Skin epidermis (tissue), 12 donors: ENCODE measurements at regions not wholly inside any gene's neighbourhood (a gene's known extent, or its start where the extent isn't known, plus 50 kb on each side); places are given as distances from the start of the nearest gene placed in this dataset.

Source experiments
- H3K27ac ChIP-seq, 21 experiments: fragments of 200-600 bp; sonication (generic) in 11 of 21; one replicate each; pipeline ENCODE4 v1.5.0; 2020; ENCODE audit warnings: mild to moderate bottlenecking in 3 of 21, inconsistent platforms in 2 of 21, moderate library complexity in 2 of 21
- H3K4me3 ChIP-seq, 7 experiments: fragments of 200-600 bp; sonication (generic) in 2 of 7; one replicate each; pipeline ENCODE4 v1.5.0; 2020; ENCODE audit warnings: inconsistent platforms in 2 of 7, mild to moderate bottlenecking in 2 of 7, moderate library complexity in 1 of 7

GRCh38 chr17:79338604-79339003, 264.0 kb downstream of the ENGASE start:
- no peak overlapping the region for H3K4me3 ChIP-seq
- H3K27ac ChIP-seq = peak overlapping the region in 1 of 21 experiments; percentile 50

DNA sequence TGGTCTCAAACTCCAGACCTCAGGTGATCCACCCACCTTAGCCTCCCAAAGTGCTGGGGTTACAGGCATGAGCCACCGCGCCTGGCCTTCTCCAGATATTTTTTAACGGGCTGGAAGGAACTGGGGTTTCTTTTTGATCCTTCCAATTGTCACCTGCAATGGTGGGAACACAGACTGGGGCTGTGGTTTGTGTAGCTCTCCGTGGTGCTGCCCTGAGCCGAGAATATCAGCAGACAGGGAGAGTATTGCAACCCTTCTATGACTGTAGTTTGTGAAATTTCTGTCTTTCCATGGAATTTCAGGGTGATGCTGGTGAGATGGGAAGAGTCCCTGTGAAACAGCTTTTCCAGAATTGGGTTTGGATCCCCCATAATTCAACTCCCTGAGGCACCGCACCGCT, 263.5 kb downstream of the ENGASE start:
- Histone ChIP-seq H3K4me3 (no peak overlapping the region), H3K27ac (no peak overlapping the region)

DNA sequence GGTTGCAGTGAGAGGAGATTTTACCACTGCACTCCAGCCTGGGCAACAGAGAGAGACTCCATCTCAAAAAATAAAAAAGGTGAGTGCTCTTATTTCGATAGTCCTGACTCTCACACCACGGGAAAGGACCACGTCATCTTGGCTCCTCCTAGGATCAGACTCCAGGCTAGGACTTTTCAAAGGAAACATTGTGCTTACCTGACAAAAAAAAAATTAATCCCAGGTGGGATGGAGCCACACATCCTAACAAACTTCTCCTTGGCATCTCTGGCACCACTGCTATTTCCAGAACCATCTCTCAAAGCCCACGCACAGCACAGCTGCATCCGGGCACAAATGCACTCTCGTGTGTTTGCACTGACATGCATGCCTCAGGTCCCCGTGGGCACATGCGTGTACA, 262.4 kb downstream of the ENGASE start:
- Histone ChIP-seq H3K27ac (no peak overlapping the region), H3K4me3 (no peak overlapping the region)

GRCh38 chr17:79335456-79335855, 260.8 kb downstream of the ENGASE start:
- Histone ChIP-seq H3K27ac (no peak overlapping the region), H3K4me3 (no peak overlapping the region)

GRCh38 chr17:79332011-79332554, 257.5 kb downstream of the ENGASE start:
- H3K27ac ChIP-seq = no peak overlapping the region
- no peak overlapping the region for H3K4me3 ChIP-seq

DNA sequence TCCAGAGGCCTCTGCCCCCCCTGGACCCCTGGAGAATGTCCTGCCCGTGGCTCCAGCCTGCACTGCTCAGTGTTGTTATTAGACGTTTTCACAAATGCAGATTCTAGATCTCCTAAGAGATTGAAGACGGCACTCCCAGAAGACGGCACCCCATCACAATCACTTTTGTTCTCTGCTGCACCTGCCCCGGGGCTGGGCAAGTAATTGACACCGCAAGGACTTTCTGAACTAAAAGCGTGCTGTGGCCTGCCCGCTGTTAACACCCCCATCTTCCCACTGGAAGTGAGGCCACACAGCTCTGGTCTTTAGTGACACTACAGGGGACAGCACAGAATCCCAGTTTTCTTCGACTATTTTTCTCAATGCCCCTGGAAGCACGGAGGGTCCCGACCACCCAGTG, 256.9 kb downstream of the ENGASE start:
- H3K27ac ChIP-seq = no peak overlapping the region
- no peak overlapping the region for H3K4me3 ChIP-seq

DNA sequence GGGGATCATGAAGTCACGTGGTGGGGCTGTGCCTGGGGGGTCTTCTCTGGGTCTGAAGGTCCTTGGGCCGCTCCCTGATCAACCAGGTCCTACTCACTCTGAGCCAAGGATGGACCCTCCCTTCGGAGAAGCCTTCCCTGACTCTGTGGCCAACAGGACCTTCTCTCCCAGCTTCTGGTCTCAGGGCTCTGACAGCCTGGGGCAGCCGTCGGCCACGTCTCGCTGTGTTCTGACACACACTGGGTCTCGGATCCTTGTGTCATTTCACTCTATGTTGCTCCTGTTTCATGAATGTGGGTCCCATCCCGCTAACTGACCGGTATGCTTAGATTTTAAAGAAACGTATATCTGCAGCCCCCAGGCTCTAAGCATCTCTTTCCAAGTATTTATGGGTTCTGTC, 256.1 kb downstream of the ENGASE start:
- Histone ChIP-seq H3K27ac (no peak overlapping the region), H3K4me3 (no peak overlapping the region)

GRCh38 chr17:79330229-79330628, 255.6 kb downstream of the ENGASE start:
- Histone ChIP-seq H3K4me3 (no peak overlapping the region), H3K27ac (no peak overlapping the region)

GRCh38 chr17:79326814-79327213, 252.2 kb downstream of the ENGASE start:
- Histone ChIP-seq H3K4me3 (no peak overlapping the region), H3K27ac (no peak overlapping the region)

- H3K4me3 ChIP-seq = no peak overlapping the region
- no peak overlapping the region for H3K27ac ChIP-seq
These were observed 251.2 kb downstream of the ENGASE start for GRCh38 chr17:79325709-79326430.

- no peak overlapping the region for H3K27ac ChIP-seq
- no peak overlapping the region for H3K4me3 ChIP-seq
These were observed 249.6 kb downstream of the ENGASE start for GRCh38 chr17:79324194-79324593.

DNA sequence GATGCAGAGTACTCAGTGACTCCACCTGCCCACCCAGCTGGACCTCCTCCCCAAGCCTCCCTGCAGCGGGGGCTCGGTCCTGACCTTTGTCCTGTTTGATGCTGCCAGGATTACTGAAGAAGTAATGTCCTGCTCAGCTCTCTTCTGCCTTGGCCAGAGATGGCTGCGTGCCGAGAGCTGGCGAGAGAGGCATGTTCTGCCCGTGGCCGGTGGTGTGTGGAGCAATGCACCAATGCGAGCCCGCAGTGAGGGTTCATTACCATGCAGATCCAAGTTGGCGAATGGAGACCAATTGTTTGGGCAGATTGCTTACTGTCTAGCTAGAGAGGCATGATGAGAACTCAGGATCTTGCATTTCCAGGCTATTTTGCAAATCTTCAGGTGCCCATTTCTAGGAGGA, 248.9 kb downstream of the ENGASE start:
- Histone ChIP-seq H3K27ac (no peak overlapping the region), H3K4me3 (no peak overlapping the region)

DNA sequence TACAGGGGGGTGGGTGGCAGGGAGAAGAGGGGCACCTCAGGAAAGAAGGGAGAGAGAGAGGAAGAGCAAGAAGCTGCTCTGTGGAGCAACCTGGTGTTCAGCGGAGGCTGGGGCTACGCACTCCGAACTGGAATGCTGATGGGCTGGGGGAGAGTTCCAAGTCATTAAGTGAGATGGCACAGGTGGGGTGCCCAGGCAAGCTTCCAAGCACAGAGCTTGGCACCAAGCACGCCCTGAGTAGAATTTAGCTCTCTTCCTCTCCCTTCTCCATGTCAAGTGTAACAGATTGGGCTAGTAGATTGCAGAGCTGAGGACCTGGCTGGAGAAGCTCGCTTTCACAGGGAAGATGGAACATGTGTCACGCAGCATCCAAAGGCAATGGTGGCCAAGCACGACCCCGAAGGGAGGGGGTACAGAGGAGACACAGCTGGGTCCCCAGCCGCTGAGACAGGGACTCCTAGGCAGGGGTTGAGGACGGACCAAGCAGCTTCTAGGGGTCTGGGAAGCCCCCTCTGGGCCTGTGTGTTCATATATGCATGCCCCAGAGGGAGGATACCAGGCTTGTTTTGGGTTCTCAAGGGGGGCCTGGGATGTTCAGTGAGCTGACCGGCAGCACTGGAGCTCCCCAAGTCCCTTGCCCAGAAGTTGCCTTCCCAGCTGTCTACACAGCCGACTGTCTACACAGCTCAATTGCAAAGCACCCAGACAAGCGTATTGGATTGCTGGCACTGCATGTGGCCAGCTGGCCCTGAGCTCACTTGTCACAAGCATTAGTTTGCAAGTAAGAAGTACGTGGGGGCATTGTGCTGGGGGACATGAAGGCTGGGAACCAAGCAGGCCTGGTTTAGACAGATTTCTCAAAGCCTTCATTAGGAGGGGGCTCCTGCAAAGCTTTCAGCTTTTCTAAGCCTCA, 247.8 kb downstream of the ENGASE start:
- H3K4me3 ChIP-seq = no peak overlapping the region
- no peak overlapping the region for H3K27ac ChIP-seq

- H3K4me3 ChIP-seq = no peak overlapping the region
- H3K27ac ChIP-seq = no peak overlapping the region
These were observed 245.7 kb downstream of the ENGASE start for GRCh38 chr17:79320331-79320730.

DNA sequence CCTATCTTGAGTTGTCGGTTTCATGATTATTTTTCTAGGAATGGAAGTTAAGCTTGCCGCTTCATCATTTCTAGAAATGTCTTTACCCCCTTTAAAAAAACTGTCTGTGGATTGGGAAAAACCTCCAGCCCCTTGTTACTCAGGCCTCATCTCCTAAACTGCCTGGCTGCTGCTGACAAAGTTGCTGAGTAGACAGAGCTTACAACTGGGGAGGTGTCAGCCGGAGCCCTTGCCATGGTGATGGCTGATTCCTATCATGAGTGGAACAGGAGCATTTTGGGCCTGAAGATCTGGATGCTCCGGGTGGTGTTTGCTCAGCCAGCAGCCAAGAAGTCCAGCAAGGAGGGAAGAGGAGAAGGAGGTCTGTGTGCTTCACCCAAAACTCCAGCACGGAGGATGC, 243.3 kb downstream of the ENGASE start:
- Histone ChIP-seq H3K4me3 (no peak overlapping the region), H3K27ac (no peak overlapping the region)

GRCh38 chr17:79316805-79317204, 242.2 kb downstream of the ENGASE start:
- H3K4me3 ChIP-seq = no peak overlapping the region
- no peak overlapping the region for H3K27ac ChIP-seq

DNA sequence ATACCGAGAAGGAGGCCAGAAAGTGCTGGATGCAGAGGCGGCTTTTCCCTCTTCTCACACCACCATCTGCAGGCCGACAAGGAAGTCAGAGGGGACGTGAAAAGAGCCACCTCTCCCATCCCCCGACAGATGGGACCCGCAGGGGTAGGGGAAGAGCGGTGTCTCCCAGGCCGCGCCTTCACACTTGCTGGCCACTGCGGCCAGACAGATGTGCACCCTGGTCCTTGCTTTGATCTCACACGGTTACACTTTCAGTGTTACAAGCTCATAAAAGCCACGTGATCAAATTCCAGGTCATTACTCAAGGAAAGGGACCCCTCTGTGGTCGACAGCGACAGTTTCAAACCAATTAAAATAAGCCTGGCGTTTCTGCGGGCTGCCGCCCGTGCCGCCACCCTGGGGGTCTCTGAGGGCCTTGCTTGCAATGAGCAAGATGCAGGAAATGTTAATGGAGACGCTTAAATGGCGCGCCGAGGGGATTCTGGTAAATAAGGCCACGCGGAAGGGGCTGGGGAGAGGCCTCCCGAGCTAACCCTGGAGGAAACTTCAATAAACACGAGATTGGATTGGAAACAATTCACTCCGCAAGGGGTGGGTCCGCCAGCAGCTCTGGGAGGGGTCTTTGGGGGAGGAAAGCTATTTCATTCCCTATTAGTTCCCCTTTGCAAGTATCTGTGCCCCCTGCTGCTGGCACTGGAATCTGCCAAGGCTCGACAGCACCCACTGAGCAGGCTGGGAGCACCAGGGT, 240.9 kb downstream of the ENGASE start:
- Histone ChIP-seq H3K27ac (no peak overlapping the region), H3K4me3 (no peak overlapping the region)

DNA sequence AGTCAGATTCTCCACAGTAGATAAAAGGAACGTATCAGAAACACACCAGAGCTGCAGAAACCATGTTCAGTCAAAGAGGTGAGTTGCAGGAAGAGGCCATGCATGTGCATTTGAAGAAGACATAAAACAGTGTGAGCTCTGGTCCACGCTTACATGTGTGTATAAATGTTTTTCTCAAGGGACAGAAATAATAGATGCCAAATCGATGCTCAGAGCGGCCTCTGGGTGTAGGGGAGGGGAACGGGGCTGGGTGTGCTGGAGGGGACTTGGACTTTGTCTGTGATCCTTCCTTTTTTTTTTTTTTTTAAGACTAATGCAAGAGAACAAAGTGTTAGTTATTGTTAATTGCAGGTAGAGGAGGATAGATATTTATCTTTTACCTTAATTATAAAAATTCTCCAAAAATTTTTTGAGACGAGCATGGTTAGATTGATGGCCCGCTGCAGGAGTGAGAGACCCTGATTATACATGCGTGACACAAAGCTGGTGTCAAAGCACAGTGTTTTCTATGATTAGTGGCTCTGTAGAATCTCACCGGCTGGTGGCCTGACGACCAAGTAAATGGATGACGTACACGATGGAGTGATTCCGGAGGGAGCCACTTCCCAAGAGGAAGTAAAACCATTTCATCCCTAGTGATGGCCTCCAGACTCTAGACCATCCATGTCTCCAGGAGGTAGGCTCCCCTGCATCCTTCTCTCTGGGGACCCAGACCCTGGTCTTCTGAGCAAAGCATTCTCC, 240.2 kb downstream of the ENGASE start:
- no peak overlapping the region for H3K27ac ChIP-seq
- no peak overlapping the region for H3K4me3 ChIP-seq

GRCh38 chr17:79311373-79311772, 236.7 kb downstream of the ENGASE start:
- H3K27ac ChIP-seq = no peak overlapping the region

More at GRCh38 chr17:79311373-79311772, 236.7 kb downstream of the ENGASE start:
- no peak overlapping the region for H3K4me3 ChIP-seq
